K562 (cell line): ENCODE measurements at regions not wholly inside any gene's neighbourhood (a gene's known extent, or its start where the extent isn't known, plus 50 kb on each side); places are given as distances from the start of the nearest gene placed in this dataset.
A peak's percentile ranks its signal among the peaks of the same experiment; 100 is the strongest.

Source experiments
- ATAC-seq: fragments of 200-7000 bp; cut with Tn5 transposase; 3 replicates; pipeline ENCODE4 v1.9.1; 2020; ENCODE audit warnings: moderate library complexity
- BruUV-seq: library from RNA; stranded (reverse); fragments of 400-500 nt; replicated peaks from 2 replicates; lab custom pipeline; 2021; lab: Mats Ljungman, UMichigan
- CTCF ChIA-PET: fragments of 300-600 bp; formaldehyde crosslinking; extraction: SDS; loops from one replicate; lab custom pipeline; 2021; ENCODE audit warnings: low intra/inter-chr PET ratio; lab: Yijun Ruan, JAX
- POLR2A ChIA-PET: fragments of 300-600, 350-650 bp; sonication (Branson Sonifier 250); formaldehyde crosslinking; extraction: SDS; loops from one replicate; lab custom pipeline; 2021; ENCODE audit warnings: antibody characterized with exemption, inconsistent platforms; lab: Yijun Ruan, JAX
- DNase-seq, 4 experiments: peaks; one replicate each; pipeline versions ENCODE4 v3.0.0 to v3.0.0-alpha.2; 2011 to 2018; ENCODE audit warnings: low spot score in 3 of 4, mixed read lengths in 3 of 4; ENCODE audit errors: extremely low read depth in 1 of 4
- FAIRE-seq: peaks from 2 replicates; lab custom pipeline; 2011; peaks lifted over from hg19 to GRCh38; lab: Jason Lieb, UNC
- H2AFZ ChIP-seq: 2 replicates; pipeline ENCODE4 v1.6.0; 2011; ENCODE audit warnings: low read depth, low read length, control low read depth, inconsistent platforms
- H3K27ac ChIP-seq: fragments of 200-600 bp; 3 replicates; pipeline ENCODE4 v1.8.0; 2011; ENCODE audit warnings: low read depth, mild to moderate bottlenecking, control low read depth, inconsistent platforms, low read length, moderate library complexity, mixed read lengths; ENCODE audit errors: extremely low read depth
- H3K27me3 ChIP-seq, 2 experiments: fragments of 300-600 bp in 1 of 2; 2 replicates in 1 of 2; 3 replicates in 1 of 2; pipeline versions ENCODE4 v1.6.0 to v1.8.0; 2011; ENCODE audit warnings: inconsistent platforms in 2 of 2, low read length in 2 of 2, mild to moderate bottlenecking in 1 of 2, mixed read lengths in 1 of 2, moderate library complexity in 1 of 2; ENCODE audit not compliant: control insufficient read depth in 2 of 2, insufficient read depth in 2 of 2
- H3K36me3 ChIP-seq: fragments of 300-600 bp; 3 replicates; pipeline ENCODE4 v1.8.0; 2011; ENCODE audit warnings: mild to moderate bottlenecking, low read length, inconsistent platforms; ENCODE audit not compliant: control insufficient read depth, insufficient read depth
- H3K4me1 ChIP-seq, 2 experiments: fragments of 200-600 bp in 1 of 2; replicated peaks in 1 of 2; 2 replicates in 1 of 2; 3 replicates in 1 of 2; pipeline versions ENCODE4 v1.5.1 to v1.8.0; 2011; ENCODE audit warnings: inconsistent platforms in 2 of 2, low read length in 2 of 2, mild to moderate bottlenecking in 1 of 2, mixed read lengths in 1 of 2, moderate library complexity in 1 of 2; ENCODE audit not compliant: control insufficient read depth in 2 of 2, insufficient read depth in 2 of 2
- H3K4me2 ChIP-seq: 2 replicates; pipeline ENCODE4 v1.6.1; 2011; ENCODE audit warnings: low read length, control low read depth, inconsistent platforms, mixed read lengths; ENCODE audit not compliant: insufficient read depth
- H3K4me3 ChIP-seq: fragments of 200-600 bp; sonication (generic), shearing (Covaris generic); 2 replicates; pipeline ENCODE4 v1.5.1; 2016; ENCODE audit warnings: control low read depth, inconsistent platforms
- H3K79me2 ChIP-seq: fragments of 200-600 bp; 3 replicates; pipeline ENCODE4 v1.8.0; 2011; ENCODE audit warnings: low read length, inconsistent platforms; ENCODE audit not compliant: control insufficient read depth, insufficient read depth
- H3K9ac ChIP-seq, 2 experiments: 2 replicates each; pipeline versions ENCODE4 v1.6.0 to v1.6.1; 2011; ENCODE audit warnings: low read depth in 2 of 2, low read length in 2 of 2, control low read depth in 1 of 2, inconsistent platforms in 1 of 2, mild to moderate bottlenecking in 1 of 2, mixed read lengths in 1 of 2; ENCODE audit not compliant: insufficient read depth in 1 of 2
- H3K9me1 ChIP-seq: one replicate; pipeline ENCODE4 v1.6.0; 2011; ENCODE audit warnings: inconsistent platforms, mild to moderate bottlenecking, low read length, moderate library complexity; ENCODE audit not compliant: control insufficient read depth, insufficient read depth
- H3K9me3 ChIP-seq: replicated peaks from 2 replicates; pipeline ENCODE4 v1.5.1; 2011; ENCODE audit warnings: low read depth, low read length, inconsistent platforms; ENCODE audit not compliant: control insufficient read depth, insufficient read depth
- H4K20me1 ChIP-seq: replicated peaks from 2 replicates; pipeline ENCODE4 v1.6.1; 2011; ENCODE audit warnings: low read length, inconsistent platforms, mixed read lengths; ENCODE audit not compliant: control insufficient read depth, insufficient read depth
- CBFA2T2 ChIP-seq: fragments of 450-650 bp; conservative IDR thresholded peaks from 2 replicates; pipeline ENCODE4 v1.6.1; 2017; ENCODE audit warnings: mild to moderate bottlenecking
- CBX3 ChIP-seq, 2 experiments: IDR thresholded peaks; 1 replicate in 1 of 2; 2 replicates in 1 of 2; pipeline ENCODE4 v1.6.1; 2012; ENCODE audit warnings: inconsistent platforms in 2 of 2, low read length in 2 of 2, borderline replicate concordance in 1 of 2, control low read depth in 1 of 2
- ELF4 ChIP-seq: fragments of 450-650 bp; formaldehyde crosslinking; IDR thresholded peaks from 2 replicates; pipeline ENCODE4 v1.4.0; 2022; ENCODE audit warnings: missing genetic modification characterization
- ESRRB ChIP-seq: fragments of 250-450 bp; sonication (Bioruptor Pico); IDR thresholded peaks from 2 replicates; pipeline ENCODE4 v1.5.0; 2020; ENCODE audit warnings: mild to moderate bottlenecking, moderate library complexity, borderline replicate concordance
- GATA2 ChIP-seq: sonication (generic); formaldehyde crosslinking; IDR thresholded peaks from 2 replicates; pipeline ENCODE4 v1.4.0; 2020; ENCODE audit warnings: mild to moderate bottlenecking, missing genetic modification reagents
- KDM1A ChIP-seq, 2 experiments: fragments of 450-650 bp; IDR thresholded peaks; 2 replicates each; pipeline ENCODE4 v1.6.1; 2016; ENCODE audit warnings: mild to moderate bottlenecking in 2 of 2
- NR4A1 ChIP-seq, 2 experiments: fragments of 250-450 bp in 1 of 2; fragments of 450-650 bp in 1 of 2; sonication (Bioruptor Pico) in 1 of 2; IDR thresholded peaks; 2 replicates each; pipeline versions ENCODE4 v1.4.0 to v1.6.1; 2016 to 2020; ENCODE audit warnings: mild to moderate bottlenecking in 2 of 2, missing compliant biosample characterization in 1 of 2, missing genetic modification characterization in 1 of 2, moderate library complexity in 1 of 2
- NUFIP1 ChIP-seq: fragments of 450-650 bp; IDR thresholded peaks from 2 replicates; pipeline ENCODE4 v1.6.1; 2018; ENCODE audit not compliant: partially characterized antibody
- PHB2 ChIP-seq: fragments of 450-650 bp; IDR thresholded peaks from 2 replicates; pipeline ENCODE4 v1.6.1; 2017; ENCODE audit warnings: low read depth
- POLR2H ChIP-seq: IDR thresholded peaks from 2 replicates; pipeline ENCODE4 v1.6.1; 2016; ENCODE audit warnings: missing genetic modification characterization, low read depth, mild to moderate bottlenecking, control low read depth, missing compliant biosample characterization, moderate library complexity
- PTRF ChIP-seq: fragments of 450-650 bp; IDR thresholded peaks from 2 replicates; pipeline ENCODE4 v1.6.1; 2016; ENCODE audit warnings: mild to moderate bottlenecking, missing genetic modification characterization, missing compliant biosample characterization
- RBBP5 ChIP-seq: fragments of 200-600 bp; sonication (generic); IDR thresholded peaks from 2 replicates; pipeline ENCODE4 v1.6.1; 2012; ENCODE audit warnings: borderline replicate concordance, mild to moderate bottlenecking, low read length, control low read depth, inconsistent platforms; ENCODE audit not compliant: insufficient read depth, poor library complexity, severe bottlenecking
- RCOR1 ChIP-seq, 2 experiments: IDR thresholded peaks; 2 replicates each; pipeline ENCODE4 v1.6.1; 2012; ENCODE audit warnings: low read depth in 2 of 2, low read length in 2 of 2, borderline replicate concordance in 1 of 2, improper control_type of control experiment in 1 of 2
- RHOXF2B ChIP-seq: fragments of 250-450 bp; sonication (Bioruptor Pico); conservative IDR thresholded peaks from 2 replicates; pipeline ENCODE4 v1.5.1; 2021
- SMARCA4 ChIP-seq: fragments of 450-650 bp; IDR thresholded peaks from 2 replicates; pipeline ENCODE4 v1.6.1; 2016
- SMARCA5 ChIP-seq: fragments of 450-650 bp; IDR thresholded peaks from 2 replicates; pipeline ENCODE4 v1.6.1; 2016
- SMARCC2 ChIP-seq: fragments of 450-650 bp; IDR thresholded peaks from 2 replicates; pipeline ENCODE4 v1.6.1; 2017; ENCODE audit warnings: antibody characterized with exemption, moderate library complexity, mild to moderate bottlenecking, low read depth
- TARDBP ChIP-seq: fragments of 450-650 bp; IDR thresholded peaks from 2 replicates; pipeline ENCODE4 v1.6.1; 2016
- TCF7L2 ChIP-seq: fragments of 150-350 bp; IDR thresholded peaks from 2 replicates; pipeline ENCODE4 v1.6.1; 2016; ENCODE audit warnings: low read depth, mild to moderate bottlenecking, low read length, moderate library complexity
- TRIM25 ChIP-seq: fragments of 450-650 bp; IDR thresholded peaks from 2 replicates; pipeline ENCODE4 v1.7.0; 2016; ENCODE audit warnings: borderline replicate concordance
- UBTF ChIP-seq, 2 experiments: IDR thresholded peaks; 2 replicates each; pipeline ENCODE4 v1.6.1; 2012; ENCODE audit warnings: improper control_type of control experiment in 2 of 2, low read depth in 2 of 2, low read length in 2 of 2, borderline replicate concordance in 1 of 2
- WGBS: fragments of 100-300 bp; shearing (Covaris generic); methylation state at CpG from one replicate; pipeline ENCODE4 v1.1.6; 2016; ENCODE audit warnings: low coverage, mixed read lengths; ENCODE audit not compliant: insufficient coverage; ENCODE audit errors: missing lambda C conversion rate; 5-methylcytosine and 5-hydroxymethylcytosine counted together
- in situ Hi-C: fragments of 300-500 bp; cut with MboI; formaldehyde crosslinking; loops from 4 replicates; pipeline ENCODE4 v1.15.0; 2018; ENCODE audit warnings: inconsistent platforms, mixed read lengths
- intact Hi-C: fragments of 100-400 bp; cut with micrococcal nuclease; formaldehyde crosslinking; loops from 2 replicates; pipeline ENCODE4 v1.14.2; 2022

- Histone ChIP-seq H3K36me3 (no peaks in the 10 kb centered on the region), H3K9me3 (no peaks in the 10 kb centered on the region), H2AFZ (no peak overlapping the region), H3K4me1 (peaks cover 25 to 41% of the 10 kb centered on the region in 2 experiments), H3K27me3 (no peaks in the 10 kb centered on the region), H3K4me3 (no peak overlapping the region), H3K9ac (no peak overlapping the region; a peak in 2 of 4 replicates), H3K4me2 (peak overlapping the region; percentile 25), H4K20me1 (no peaks in the 10 kb centered on the region), H3K27ac (peak overlapping the region; percentile 68), H3K9me1 (no peaks in the 10 kb centered on the region), H3K79me2 (no peaks in the 10 kb centered on the region)
- DNase-seq (peak; percentile 80 to 96 (median 83)), FAIRE-seq (peak; percentile 99), ATAC-seq (peak; percentile 98)
- ChIA-PET CTCF (no interaction called here), POLR2A (interaction anchor here (0.5 to 2.4 kb wide), 8 partner anchors 9 to 316 kb away, joined by 3 to 9 read pairs (median 3); no protein-coding TSS in a partner anchor)
- WGBS: 0% methylated on average over 3 of the region's 3 CpGs
- in situ Hi-C loops: no loop called here
- intact Hi-C loops: loop anchor here (1.0 kb wide), 2 partner anchors 16 to 26 kb away; no protein-coding TSS in a partner anchor
- BruUV-seq: no TSS peak
- TF ChIP-seq RHOXF2B (CRISPR knock-in tag) (no peak), CBX3 (IDR thresholded peaks at IDR 0.05; ENCODE audit: borderline replicate concordance in 1 of 2, low read length in 2 of 2) (peak in 1 of 2 experiments; percentile 90; a peak in 2 of 3 replicates), ESRRB (CRISPR knock-in tag) (no peak), TARDBP (0 out of 2 replicates have a peak, but pooled peaks have one; percentile 45), NR4A1 (CRISPR knock-in tag; IDR thresholded peaks at IDR 0.05) (no peak), NR4A1 (tag; IDR thresholded peaks at IDR 0.05) (peak; percentile 48; the same call in 1 of the 2 replicates), POLR2H (tag) (peak; percentile 58), CBFA2T2 (peak; percentile 98), RBBP5 (peak; percentile 78), NUFIP1 (no peak), UBTF (IDR thresholded peaks at IDR 0.05; ENCODE audit: borderline replicate concordance in 1 of 2, low read depth in 2 of 2, low read length in 2 of 2) (peak in 1 of 2 experiments; percentile 36; a peak in 1 of 4 replicates), RCOR1 (IDR thresholded peaks at IDR 0.05; ENCODE audit: borderline replicate concordance in 1 of 2, low read depth in 2 of 2, low read length in 2 of 2) (peak; percentile 90 to 95), GATA2 (peak; percentile 91), TCF7L2 (no peak), TRIM25 (no peak), PTRF (tag) (no peak; the same call in 1 of the 2 replicates), ELF4 (CRISPR knock-in tag) (peak; percentile 83; the same call in 1 of the 2 replicates), SMARCC2 (peak; percentile 91), SMARCA5 (no peak), PHB2 (peak; percentile 87), SMARCA4 (peak; percentile 96), KDM1A (IDR thresholded peaks at IDR 0.05) (peak; percentile 94)
These were observed 71.9 kb downstream of the RESF1 start for GRCh38 chr12:32031109-32031508.
